Fibroblast of gingiva (primary cell): ENCODE measurements at regions not wholly inside any gene's neighbourhood (a gene's known extent, or its start where the extent isn't known, plus 50 kb on each side); places are given as distances from the start of the nearest gene placed in this dataset.
"Not testable (repeated sequence)": the region's sequence is repeated elsewhere in the genome, so short reads cannot be mapped to it uniquely, and the experiment has no call there.

Experiments used
- DNase-seq: peaks from one replicate; pipeline ENCODE4 v3.0.0-alpha.2; 2011; ENCODE audit warnings: low read depth

GRCh38 chr6:169101036-169101805, 152.4 kb downstream of the THBS2 start:
- no peak for DNase-seq

DNA sequence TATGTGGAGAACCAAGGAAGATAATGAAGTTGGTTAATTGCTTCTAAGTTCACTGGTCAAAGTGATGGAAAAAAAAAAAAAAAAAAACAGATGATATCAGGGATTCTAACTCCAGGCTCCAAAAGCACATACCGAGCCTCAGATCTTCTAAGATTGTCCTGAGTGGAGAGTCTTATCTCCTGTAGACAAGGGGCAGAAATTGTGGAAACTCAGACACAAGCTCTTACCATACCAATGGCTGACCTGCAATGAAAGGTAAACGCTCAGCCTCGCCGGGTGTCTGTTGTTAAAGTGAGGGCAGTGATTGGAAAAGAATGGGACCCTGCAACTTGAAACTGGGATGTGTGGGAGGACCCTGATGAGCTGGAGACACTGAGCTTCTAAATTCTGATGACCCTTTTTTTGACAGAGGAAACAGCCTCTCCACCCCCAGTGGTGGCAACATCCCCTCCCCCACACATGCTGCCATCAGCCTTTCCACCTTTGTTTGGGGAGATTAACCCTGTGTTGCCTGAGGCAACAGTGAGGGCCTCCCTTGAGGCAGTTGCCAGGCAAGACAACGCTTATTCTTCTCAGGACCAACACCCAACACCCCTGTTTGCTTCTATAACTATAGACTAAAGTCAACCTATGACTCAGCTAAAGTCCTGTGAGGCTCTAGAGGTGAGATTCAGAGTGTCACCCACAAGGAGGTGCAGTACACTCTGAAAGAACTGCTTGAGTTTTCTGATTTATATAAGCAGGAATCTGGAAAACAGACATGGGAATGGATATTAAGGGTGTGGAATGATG, 154.0 kb downstream of the THBS2 start:
- DNase-seq = no peak

GRCh38 chr6:169098651-169099050, 155.0 kb downstream of the THBS2 start:
- not testable (repeated sequence) for DNase-seq

GRCh38 chr6:169098116-169098515, 155.5 kb downstream of the THBS2 start:
- no peak for DNase-seq

- DNase-seq = peak; percentile 82
Observed at GRCh38 chr6:169097381-169097959, 156.2 kb downstream of the THBS2 start.

DNA sequence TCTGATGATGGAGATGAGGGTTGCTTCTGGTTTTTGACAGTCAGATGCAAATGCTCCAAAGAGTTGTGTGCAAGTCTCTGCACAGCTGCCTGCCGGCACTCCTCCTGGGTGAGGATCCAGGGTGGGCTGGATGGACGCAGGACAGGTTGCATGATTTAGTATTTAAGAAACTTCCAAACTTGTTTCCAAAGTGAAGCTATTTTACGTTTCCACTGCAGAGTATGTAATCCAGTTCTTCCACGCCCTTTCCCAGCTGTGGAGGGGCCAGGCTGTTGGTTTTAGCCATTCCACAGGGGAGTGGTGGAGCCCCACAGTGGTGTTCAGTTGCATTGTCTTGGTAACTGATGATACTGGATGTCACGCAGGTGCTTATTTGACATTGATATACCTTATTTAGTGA, 157.3 kb downstream of the THBS2 start:
- no peak for DNase-seq

DNA sequence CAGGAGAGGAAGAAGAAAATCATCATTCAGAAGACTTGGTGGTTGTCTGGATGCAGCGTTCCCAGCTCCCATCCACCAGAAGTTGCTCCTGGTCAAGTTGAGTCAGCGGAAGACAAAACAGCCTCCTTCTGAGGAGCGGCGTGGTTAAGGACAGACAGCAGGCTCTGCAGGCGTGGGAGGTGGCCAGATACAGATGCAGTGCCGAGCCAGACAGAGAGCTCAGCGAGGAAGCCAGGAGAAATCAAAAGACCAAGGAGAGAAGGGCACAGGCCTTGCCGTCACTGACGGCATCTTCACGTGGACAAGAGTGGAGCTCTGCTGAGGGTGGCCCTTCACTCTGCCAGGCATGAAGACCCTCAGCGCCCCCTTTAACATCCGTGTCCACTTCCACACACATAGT, 158.5 kb downstream of the THBS2 start:
- DNase-seq = no peak

DNA sequence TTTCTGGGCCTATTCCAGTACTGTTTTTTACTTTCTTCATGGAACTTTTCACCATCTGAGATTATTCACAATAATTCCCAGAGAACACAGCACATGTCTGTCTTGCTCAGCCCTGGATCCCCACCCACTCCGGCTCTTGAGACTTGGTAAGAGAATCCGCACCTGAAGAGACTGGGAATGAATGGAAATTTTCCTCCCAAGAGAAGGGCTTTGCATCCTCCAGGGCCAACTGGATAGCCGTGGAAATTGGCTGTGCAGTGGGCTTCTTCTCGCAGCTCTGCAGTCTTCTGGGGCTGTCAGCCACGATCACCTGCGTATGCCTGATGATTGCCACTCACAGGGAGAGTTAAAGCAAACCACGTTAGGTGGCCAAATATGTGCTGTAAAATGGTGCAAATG, 159.1 kb downstream of the THBS2 start:
- no peak for DNase-seq

DNA sequence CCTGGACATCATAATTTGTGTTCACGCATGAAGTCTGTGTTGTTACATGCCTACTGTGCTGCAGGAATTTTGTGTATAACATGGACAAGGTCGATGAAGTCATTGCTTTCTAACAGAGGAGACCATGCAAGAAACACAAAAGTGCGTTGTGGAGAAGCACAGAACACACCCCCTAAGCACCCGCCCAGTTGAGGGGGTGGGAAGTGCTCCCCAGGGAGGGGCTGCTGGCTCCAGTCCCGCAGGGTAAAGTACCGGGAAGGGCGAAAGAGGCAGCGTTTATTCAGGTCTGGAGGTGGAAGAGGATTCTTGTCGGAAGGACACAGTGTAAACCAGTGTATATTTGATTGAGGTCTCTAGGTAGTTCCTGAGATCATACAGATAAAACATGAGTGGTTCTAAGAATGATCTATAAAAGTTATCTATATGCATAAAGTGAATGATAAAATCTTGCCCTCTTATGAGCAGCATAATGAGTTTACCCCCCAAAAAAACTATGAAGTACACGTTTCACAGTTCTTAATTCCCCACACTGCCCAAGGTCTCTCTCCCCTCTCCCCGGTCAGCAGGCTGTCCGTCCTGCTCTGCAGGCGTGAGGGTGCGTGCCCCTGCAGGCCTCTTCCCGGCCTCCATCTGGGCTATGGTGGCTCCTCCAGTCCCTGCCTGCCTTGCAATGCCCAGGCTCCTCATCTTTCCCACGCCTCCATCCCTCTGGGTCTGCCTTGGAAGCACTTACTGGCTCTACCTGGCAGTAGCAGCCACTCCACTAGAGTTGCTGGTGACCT, 159.7 kb downstream of the THBS2 start:
- DNase-seq = no peak

DNA sequence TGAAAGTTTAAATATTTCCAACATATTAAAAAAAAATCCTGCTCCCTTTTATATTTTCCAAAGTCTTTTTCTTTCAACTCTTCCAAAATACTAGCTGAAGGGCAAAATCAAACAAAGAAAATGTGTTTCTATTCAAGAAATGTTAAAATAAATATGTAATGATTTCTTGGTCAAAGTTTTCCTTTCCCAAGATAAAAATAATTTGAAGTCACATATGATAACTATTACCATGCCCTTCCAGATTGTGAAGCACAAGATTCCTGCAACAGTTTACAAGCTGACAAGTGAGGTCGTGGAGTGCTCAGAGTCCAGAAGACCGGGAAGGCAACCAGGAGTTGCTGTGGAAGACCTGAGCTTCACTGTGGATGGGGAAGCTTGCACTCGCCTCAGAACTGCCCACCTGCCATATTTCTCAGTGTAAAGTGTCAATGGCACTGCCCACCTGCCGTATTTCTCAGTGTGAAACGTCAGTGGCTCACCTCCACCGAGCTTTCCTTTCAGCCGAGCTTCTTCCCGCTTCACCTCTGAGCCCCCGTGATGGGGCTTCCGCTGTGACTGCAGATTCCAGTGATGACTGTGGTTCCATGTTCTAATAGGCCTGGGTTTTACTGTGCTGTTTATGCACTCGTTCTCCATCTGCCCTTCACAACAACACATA, 160.5 kb downstream of the THBS2 start:
- DNase-seq = no peak

- no peak for DNase-seq
Observed at GRCh38 chr6:169092375-169092774, 161.3 kb downstream of the THBS2 start.

DNA sequence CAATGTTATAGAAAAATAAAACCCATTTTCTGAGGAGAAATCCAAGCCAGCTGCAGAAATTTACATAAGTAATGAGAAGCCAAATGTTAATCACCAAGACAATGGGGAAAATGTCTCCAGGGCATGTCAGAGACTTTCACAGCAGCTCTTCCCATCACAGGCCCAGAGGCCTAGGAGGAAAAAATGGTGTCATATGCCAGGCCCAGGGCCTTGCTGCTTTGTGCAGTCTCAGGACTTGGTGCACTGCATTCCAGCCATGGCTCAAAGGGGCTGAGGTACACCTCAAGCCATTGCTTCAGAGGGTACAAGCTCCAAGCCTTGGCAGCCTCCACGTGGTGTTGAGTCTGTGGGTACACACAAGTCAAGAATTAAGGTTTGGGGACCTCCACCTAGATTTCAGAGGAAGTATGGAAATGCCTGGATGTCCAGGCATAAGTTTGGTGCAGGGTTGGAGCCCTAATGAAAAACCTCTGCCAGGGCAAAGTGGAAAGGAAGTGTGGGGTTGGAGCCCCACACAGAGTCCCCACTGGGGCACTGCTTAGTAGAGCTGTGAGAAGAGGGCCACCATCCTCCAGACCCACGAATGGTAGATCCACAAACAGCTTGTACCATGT, 163.0 kb downstream of the THBS2 start:
- DNase-seq = not testable (repeated sequence)

DNA sequence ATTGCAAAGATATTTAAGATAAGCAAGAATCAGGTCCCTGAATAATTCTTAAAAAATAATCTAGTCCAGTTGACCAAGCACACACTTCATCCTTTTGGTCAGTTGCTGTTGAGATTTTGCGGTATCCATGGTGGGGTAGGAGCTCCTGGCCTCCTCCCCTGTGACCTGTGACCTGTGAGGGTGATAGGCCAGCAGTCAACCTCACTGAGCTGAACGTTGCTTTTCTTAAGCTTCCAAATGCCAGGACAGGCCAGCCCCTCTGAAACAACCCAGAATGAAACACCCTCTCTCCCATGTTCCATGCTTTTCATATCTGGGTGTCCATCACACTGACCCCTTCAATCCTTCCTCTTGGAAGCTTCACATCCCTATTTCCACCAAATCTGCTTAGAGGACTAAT, 164.9 kb downstream of the THBS2 start:
- DNase-seq = no peak

DNA sequence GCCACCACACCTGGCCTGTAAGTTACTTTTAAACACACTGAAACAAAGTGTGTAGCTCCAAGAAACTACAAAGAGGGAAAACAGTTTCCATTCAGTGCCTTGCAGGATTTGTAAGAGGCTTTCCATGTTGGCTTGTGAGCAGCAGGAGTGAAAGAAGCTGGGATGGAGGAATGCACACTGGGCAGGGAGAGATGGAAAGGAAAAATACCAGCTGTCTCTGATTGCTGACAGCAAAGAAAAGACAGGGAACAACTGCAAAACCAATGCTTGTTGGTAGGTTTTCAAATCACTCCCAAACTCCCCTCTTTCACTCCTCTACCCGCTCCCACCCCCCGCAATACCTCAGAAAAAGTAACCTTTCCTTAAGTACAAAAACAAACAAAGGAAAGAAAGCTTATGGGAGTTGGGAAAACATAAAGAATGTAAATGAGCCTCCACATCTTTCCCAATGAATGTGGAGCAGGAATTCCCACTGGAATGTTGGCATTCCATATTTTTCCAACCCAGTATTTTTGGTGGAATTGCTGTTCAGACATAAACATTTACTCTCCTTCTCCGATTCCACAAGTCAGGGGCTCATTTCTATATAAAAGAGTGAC, 166.1 kb downstream of the THBS2 start:
- no peak for DNase-seq

- not testable (repeated sequence) for DNase-seq
Observed at GRCh38 chr6:169086616-169087015, 167.0 kb downstream of the THBS2 start.

DNA sequence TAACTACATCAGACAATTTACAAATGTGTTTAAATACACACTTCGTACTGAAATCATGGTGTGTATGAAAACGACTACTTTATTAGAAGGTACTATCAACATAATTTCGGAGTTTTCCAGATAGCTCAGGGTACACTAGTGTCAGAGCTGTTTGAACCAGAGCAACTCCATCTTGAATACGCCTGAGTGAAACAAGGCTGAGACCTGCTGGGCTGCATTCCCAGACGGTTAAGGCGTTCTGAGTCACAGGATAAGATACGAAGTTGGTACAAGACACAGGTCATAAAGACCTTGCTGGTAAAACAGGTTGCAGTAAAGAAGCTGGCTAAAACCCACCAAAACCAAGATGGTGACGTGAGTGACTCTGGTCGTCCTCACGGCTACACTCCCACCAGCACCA, 167.6 kb downstream of the THBS2 start:
- no peak for DNase-seq

GRCh38 chr6:169085466-169085865, 168.2 kb downstream of the THBS2 start:
- no peak for DNase-seq

DNA sequence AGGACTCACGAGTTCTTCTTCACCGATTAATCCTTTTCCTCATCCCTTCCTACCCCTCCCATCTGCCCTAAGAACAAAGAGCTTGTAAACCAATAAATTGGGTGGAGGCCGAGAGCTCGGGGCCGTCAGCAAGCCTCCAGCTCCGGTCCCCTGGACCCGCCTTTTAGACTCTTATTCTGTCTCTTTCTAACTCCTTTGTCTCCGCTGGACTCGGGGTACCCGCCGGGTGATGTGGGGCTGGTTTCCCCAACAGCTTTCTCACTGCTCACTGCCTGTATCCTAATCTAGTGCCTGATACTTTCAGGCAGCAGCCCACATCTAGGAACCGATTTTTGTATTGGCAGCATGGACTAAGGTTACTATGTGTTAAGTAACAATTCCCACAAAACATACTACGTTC, 169.1 kb downstream of the THBS2 start:
- not testable (repeated sequence) for DNase-seq

DNA sequence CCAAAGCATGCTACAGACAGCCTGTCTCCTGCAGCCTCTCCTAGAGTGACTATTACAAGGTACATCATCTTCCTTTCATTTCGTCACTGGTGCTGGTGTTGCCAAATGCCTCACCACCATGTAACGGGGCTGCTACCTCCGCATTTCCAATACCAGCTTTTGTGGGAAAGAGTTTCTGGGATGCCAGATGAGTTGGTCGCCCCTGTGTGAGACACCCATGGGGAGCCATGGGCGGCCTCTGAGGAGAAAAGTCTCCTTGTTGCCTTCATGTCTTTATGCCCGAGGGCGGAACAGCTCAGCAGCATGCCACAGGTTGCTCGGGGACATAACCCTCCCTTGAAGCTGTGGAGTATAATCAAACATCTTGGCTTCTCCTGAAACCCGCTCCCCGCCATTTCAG, 169.6 kb downstream of the THBS2 start:
- no peak for DNase-seq

DNA sequence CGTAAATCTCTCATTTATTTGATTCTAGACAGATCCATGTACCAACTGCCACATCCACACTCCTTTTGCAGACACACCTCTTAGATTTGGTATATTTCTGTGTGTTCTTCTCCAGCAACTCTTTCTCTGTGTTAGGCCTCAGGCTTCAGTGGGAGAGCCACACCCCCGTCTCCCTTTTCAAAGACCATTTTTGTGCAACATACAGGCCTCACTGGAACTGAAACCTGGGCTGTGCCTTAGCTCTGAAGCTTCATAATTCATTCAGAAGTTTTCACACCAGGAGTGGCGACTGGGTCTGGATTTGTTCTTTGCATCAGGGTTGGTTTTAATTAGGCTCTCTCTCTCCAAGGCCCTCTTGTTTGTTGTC, 170.2 kb downstream of the THBS2 start:
- no peak for DNase-seq
